GM12878 (cell line): ENCODE measurements at regions not wholly inside any gene's neighbourhood (a gene's known extent, or its start where the extent isn't known, plus 50 kb on each side); places are given as distances from the start of the nearest gene placed in this dataset.

Experiments used
- BRCA1 ChIP-seq: IDR thresholded peaks from 2 replicates; pipeline ENCODE4 v1.6.1; 2011; ENCODE audit warnings: low read depth, low read length, improper control_type of control experiment
- CHD4 ChIP-seq: fragments of 200-600 bp; sonication (generic); IDR thresholded peaks from 2 replicates; pipeline ENCODE4 v1.6.1; 2016; ENCODE audit warnings: mild to moderate bottlenecking
- EP300 ChIP-seq, 2 experiments: fragments of 150-350 bp in 1 of 2; IDR thresholded peaks; 2 replicates each; pipeline ENCODE4 v1.6.1; 2011 to 2012; ENCODE audit warnings: low read depth in 2 of 2, low read length in 2 of 2, borderline replicate concordance in 1 of 2, improper control_type of control experiment in 1 of 2, inconsistent platforms in 1 of 2; ENCODE audit not compliant: control insufficient read depth in 1 of 2
- EZH2 ChIP-seq: IDR thresholded peaks from 2 replicates; pipeline ENCODE4 v1.6.1; 2012; ENCODE audit warnings: low read depth, mild to moderate bottlenecking, control low read depth, inconsistent platforms, low read length, borderline replicate concordance; ENCODE audit not compliant: control insufficient read depth
- FOS ChIP-seq: IDR thresholded peaks from 3 replicates; pipeline ENCODE4 v1.6.1; 2011; ENCODE audit warnings: borderline replicate concordance; ENCODE audit not compliant: insufficient read length; ENCODE audit errors: extremely low read depth
- JUNB ChIP-seq: IDR thresholded peaks from 2 replicates; pipeline ENCODE4 v1.6.1; 2016; ENCODE audit warnings: antibody characterized with exemption, mild to moderate bottlenecking
- NFIC ChIP-seq: IDR thresholded peaks from 2 replicates; pipeline ENCODE4 v1.6.1; 2012; ENCODE audit warnings: low read depth, mild to moderate bottlenecking, inconsistent platforms, low read length, moderate library complexity
- NR2C1 ChIP-seq: fragments of 450-650 bp; IDR thresholded peaks from 2 replicates; pipeline ENCODE4 v1.6.1; 2017; ENCODE audit warnings: antibody characterized with exemption, mild to moderate bottlenecking, moderate library complexity
- NR2F1 ChIP-seq: fragments of 450-650 bp; conservative IDR thresholded peaks from 2 replicates; pipeline ENCODE4 v1.6.1; 2017; ENCODE audit warnings: mild to moderate bottlenecking
- PAX8 ChIP-seq: fragments of 450-650 bp; IDR thresholded peaks from 2 replicates; pipeline ENCODE4 v1.6.1; 2017; ENCODE audit warnings: mild to moderate bottlenecking, moderate library complexity
- POLR2A ChIP-seq: IDR thresholded peaks from 2 replicates; pipeline ENCODE4 v1.6.1; 2011; ENCODE audit warnings: low read depth, mild to moderate bottlenecking, low read length
- TF ChIP-seq, protein P1 (sequence below), 3 experiments: IDR thresholded peaks in 2 of 3; conservative IDR thresholded peaks in 1 of 3; 2 replicates each; pipeline ENCODE4 v1.5.1; 2011; ENCODE audit warnings: low read depth in 3 of 3, low read length in 3 of 3, mild to moderate bottlenecking in 3 of 3, control low read depth in 2 of 3, moderate library complexity in 2 of 3, inconsistent platforms in 1 of 3, mixed read lengths in 1 of 3; ENCODE audit not compliant: control insufficient read depth in 2 of 3, insufficient read depth in 1 of 3; ENCODE audit errors: extremely low read depth in 1 of 3
- TF ChIP-seq, protein P2 (sequence below): IDR thresholded peaks from 2 replicates; pipeline ENCODE4 v1.6.1; 2012; ENCODE audit warnings: mild to moderate bottlenecking, low read depth, low read length
- TF ChIP-seq, protein P3 (sequence below): fragments of 450-650 bp; IDR thresholded peaks from 2 replicates; pipeline ENCODE4 v1.6.1; 2018; ENCODE audit warnings: mild to moderate bottlenecking, low read depth, moderate library complexity; ENCODE audit not compliant: partially characterized antibody

DNA sequence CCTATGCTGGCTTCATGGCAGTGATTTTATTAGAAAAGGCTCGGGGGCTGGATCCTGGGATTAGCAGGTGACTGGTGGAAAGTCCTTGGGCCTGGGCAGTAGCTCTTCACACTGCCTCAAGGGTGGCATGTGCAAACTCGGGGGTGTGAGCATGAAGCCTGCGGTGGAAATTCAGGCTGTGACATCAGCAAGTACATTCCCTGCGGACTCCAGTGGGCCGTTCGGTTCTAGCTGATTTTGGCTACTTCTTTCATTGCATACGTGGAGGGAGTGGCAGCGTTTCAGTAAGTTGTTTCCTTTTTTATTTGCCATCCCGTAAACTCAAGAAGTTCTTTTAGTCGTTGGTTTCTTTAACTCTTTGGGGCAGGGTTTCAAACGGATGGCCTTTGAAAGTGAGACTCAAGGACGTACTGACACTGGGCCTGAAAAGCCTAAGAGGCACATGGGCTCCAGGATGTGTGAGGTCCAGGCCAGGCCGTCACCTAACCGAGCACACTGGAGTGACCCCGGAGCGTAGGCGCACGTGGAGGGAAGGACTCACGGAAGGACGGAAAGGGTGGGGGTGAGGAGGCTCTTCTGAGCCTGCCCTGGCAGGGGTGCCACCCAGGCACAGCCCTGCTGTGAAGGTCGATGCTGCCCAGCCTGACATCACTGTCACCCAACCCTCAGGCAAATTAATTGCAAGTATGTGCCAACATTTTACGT, 104.0 kb upstream of the FRMD1 start:
- TF ChIP-seq CHD4 = no peak
- no peak for TF ChIP-seq POLR2A
- TF ChIP-seq NFIC = no peak
- TF ChIP-seq, protein P1, sequence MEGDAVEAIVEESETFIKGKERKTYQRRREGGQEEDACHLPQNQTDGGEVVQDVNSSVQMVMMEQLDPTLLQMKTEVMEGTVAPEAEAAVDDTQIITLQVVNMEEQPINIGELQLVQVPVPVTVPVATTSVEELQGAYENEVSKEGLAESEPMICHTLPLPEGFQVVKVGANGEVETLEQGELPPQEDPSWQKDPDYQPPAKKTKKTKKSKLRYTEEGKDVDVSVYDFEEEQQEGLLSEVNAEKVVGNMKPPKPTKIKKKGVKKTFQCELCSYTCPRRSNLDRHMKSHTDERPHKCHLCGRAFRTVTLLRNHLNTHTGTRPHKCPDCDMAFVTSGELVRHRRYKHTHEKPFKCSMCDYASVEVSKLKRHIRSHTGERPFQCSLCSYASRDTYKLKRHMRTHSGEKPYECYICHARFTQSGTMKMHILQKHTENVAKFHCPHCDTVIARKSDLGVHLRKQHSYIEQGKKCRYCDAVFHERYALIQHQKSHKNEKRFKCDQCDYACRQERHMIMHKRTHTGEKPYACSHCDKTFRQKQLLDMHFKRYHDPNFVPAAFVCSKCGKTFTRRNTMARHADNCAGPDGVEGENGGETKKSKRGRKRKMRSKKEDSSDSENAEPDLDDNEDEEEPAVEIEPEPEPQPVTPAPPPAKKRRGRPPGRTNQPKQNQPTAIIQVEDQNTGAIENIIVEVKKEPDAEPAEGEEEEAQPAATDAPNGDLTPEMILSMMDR (IDR thresholded peaks at IDR 0.05 in 2 of 3, conservative IDR thresholded peaks at IDR 0.05 in 1 of 3; ENCODE audit: control insufficient read depth in 2 of 3, extremely low read depth in 1 of 3, insufficient read depth in 1 of 3, low read depth in 3 of 3, low read length in 3 of 3) = no peak
- TF ChIP-seq BRCA1 = no peak
- no peak for TF ChIP-seq PAX8
- TF ChIP-seq NR2F1 = no peak
- TF ChIP-seq, protein P2, sequence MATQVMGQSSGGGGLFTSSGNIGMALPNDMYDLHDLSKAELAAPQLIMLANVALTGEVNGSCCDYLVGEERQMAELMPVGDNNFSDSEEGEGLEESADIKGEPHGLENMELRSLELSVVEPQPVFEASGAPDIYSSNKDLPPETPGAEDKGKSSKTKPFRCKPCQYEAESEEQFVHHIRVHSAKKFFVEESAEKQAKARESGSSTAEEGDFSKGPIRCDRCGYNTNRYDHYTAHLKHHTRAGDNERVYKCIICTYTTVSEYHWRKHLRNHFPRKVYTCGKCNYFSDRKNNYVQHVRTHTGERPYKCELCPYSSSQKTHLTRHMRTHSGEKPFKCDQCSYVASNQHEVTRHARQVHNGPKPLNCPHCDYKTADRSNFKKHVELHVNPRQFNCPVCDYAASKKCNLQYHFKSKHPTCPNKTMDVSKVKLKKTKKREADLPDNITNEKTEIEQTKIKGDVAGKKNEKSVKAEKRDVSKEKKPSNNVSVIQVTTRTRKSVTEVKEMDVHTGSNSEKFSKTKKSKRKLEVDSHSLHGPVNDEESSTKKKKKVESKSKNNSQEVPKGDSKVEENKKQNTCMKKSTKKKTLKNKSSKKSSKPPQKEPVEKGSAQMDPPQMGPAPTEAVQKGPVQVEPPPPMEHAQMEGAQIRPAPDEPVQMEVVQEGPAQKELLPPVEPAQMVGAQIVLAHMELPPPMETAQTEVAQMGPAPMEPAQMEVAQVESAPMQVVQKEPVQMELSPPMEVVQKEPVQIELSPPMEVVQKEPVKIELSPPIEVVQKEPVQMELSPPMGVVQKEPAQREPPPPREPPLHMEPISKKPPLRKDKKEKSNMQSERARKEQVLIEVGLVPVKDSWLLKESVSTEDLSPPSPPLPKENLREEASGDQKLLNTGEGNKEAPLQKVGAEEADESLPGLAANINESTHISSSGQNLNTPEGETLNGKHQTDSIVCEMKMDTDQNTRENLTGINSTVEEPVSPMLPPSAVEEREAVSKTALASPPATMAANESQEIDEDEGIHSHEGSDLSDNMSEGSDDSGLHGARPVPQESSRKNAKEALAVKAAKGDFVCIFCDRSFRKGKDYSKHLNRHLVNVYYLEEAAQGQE = no peak
- TF ChIP-seq, protein P3, sequence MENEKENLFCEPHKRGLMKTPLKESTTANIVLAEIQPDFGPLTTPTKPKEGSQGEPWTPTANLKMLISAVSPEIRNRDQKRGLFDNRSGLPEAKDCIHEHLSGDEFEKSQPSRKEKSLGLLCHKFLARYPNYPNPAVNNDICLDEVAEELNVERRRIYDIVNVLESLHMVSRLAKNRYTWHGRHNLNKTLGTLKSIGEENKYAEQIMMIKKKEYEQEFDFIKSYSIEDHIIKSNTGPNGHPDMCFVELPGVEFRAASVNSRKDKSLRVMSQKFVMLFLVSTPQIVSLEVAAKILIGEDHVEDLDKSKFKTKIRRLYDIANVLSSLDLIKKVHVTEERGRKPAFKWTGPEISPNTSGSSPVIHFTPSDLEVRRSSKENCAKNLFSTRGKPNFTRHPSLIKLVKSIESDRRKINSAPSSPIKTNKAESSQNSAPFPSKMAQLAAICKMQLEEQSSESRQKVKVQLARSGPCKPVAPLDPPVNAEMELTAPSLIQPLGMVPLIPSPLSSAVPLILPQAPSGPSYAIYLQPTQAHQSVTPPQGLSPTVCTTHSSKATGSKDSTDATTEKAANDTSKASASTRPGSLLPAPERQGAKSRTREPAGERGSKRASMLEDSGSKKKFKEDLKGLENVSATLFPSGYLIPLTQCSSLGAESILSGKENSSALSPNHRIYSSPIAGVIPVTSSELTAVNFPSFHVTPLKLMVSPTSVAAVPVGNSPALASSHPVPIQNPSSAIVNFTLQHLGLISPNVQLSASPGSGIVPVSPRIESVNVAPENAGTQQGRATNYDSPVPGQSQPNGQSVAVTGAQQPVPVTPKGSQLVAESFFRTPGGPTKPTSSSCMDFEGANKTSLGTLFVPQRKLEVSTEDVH = no peak
- no peak for TF ChIP-seq EZH2
- no peak for TF ChIP-seq FOS
- TF ChIP-seq JUNB = no peak
- TF ChIP-seq EP300 (IDR thresholded peaks at IDR 0.05; ENCODE audit: borderline replicate concordance in 1 of 2, control insufficient read depth in 1 of 2, low read depth in 2 of 2, low read length in 2 of 2) = no peak
- no peak for TF ChIP-seq NR2C1
